Left renal pelvis (tissue), 4 donors: ENCODE measurements at regions not wholly inside any gene's neighbourhood (a gene's known extent, or its start where the extent isn't known, plus 50 kb on each side); places are given as distances from the start of the nearest gene placed in this dataset.

Experiments used
- DNase-seq, 4 donors: peaks; one replicate each; pipeline ENCODE4 v3.0.0-alpha.2; 2013; ENCODE audit warnings: low read depth in 4 of 4, low spot score in 3 of 4

DNA sequence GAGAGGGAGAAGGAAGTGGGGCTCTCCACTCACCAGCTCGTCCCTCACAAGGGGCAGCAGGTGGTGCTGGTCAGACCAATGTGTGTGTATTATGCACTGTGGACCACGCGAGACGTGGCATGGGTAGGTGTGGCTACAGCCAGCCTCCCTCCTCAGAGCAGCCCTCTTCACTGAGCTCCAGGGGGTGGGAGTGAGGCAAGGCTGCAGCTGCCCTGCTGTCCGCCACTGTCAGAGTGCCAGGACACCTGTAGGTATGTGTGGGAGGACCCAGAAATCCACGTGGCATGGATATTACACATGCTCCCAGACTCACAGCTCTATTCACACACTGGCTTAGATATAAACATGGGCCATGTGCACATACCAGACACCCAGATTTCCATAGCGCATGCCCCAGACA, 90.3 kb downstream of the VEGFA start:
- no peak for DNase-seq

GRCh38 chr6:43859213-43859612, 89.2 kb downstream of the VEGFA start:
- DNase-seq: no peak

- DNase-seq: no peak
Measured at GRCh38 chr6:43858161-43859153, 88.4 kb downstream of the VEGFA start.

DNA sequence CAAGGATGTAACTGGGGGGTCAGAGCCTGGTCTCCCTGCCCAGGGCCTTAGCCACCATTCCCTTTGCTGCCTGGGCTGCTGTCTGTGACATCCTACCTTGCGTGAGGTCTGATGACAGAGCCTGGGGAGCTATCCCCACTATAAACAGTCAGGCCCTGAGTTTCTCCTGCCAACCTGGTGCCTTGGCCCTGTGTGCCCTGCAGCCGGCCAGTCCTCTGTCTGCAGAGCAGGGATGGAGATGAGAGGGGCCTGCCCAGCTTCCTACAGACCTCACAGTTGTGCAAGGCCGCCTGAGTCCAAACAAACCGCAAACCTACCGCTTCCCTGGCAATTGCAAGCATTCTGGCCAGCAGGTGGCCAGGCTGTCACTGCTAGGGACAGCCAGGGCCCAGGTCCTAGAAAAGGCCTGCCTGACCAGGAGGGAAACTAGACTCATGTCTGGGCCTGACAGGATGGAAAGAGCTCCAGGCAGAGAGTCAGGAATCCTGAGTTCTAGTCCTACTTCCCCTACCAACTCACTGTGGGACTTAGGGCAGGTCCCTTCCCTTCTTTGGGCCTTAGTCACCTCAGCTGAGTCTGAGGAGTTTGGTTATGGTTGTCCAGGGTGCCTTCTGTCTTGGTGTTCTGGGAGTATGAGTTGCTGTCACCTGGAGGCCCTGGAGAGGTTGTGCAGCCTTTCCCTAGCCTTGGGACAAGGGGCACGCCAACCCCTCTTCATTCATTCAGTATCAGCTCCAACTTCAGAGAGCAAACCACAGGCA, 86.2 kb downstream of the VEGFA start:
- DNase-seq: no peak

GRCh38 chr6:43855247-43855646, 85.2 kb downstream of the VEGFA start:
- no peak for DNase-seq

- no peak for DNase-seq
Measured at GRCh38 chr6:43853066-43853650, 83.1 kb downstream of the VEGFA start.

DNA sequence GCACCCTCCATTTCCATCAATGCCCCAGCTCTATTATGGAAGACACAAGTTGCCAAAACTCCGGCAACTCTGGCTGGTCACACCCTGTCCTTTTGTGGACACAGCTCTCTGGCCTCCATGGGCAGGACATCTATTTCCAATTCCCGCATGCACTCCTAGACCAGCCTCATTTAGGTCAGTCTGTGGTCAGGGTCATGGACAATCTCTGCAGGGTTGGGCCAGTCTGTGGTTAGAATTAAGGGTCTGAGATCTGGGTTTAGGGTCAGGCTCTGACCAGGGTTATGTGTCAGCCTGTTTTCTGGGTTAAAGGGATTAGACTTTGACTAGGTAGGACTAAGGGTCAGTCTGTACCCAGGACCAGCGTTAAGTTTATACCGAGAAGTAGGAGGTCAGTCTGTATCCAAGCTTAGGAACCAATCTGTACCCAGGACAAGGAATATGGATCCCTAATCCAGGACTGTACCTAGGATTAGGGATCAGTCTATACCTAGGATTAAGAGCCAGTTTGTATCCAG, 82.4 kb downstream of the VEGFA start:
- no peak for DNase-seq

- no peak for DNase-seq
Measured at GRCh38 chr6:43851204-43851865, 81.3 kb downstream of the VEGFA start.

DNA sequence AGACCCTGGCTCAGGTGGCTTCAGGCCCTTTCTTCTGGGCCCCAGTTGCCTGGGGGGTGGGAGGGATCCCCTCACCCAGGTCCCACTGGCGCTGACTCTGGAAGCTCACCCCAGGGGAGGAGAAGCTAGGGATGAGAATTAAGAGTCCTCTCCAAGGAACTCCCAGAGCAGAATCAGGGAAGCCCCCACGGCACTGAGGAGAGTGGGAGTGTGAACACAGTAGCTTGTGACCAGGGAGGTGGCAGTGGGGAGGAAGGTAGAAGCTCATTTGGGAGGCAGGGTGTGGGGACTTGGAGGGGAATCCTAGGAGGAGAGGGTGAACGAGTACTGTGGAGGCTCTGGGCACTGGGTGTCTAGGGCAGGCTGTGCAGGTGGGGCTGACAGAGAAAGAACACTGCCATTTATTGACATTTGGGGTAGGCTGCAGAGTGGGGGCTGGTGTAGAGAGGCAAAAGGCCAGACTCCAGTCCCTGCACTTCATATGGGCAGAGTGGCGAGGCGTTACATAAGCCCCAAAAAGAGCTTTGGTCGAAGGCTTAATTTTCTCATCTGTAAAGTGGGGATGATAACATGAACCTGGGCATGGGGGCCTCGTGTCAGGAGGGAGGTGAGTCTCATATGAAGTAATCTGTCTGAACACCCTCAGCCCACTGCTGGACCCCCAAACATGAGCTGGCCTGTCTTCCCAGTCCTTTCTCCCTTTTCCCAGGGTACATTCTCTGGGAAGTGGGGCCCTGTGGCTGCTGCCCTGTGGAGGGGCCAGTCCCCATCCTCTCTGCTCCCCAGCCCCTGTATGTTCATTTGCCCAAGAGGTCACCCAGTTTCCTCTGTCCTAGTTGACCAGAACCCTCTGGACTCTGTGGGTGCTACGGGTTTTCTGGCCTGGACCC, 80.5 kb downstream of the VEGFA start:
- DNase-seq: no peak

DNA sequence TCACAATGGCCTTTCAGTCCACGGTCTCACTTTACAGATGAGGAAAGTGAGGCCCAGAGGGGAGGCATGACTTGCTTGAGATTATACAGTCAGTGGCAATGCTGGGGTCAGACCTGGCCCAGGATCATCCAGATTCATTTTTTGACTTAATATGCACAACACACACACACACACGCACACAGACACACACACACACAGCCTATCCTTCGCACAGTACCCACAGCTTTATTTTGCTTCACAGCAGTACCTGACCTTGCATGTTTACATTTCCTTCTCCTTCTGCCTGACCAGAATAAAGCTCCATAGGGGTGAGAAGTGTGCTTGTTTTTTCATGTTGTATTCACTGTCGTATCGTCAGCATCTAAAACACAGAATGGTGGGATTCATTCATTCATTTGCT, 79.8 kb downstream of the VEGFA start:
- no peak for DNase-seq

- DNase-seq: no peak
Measured at GRCh38 chr6:43848671-43849391, 78.8 kb downstream of the VEGFA start.

- DNase-seq: no peak
Measured at GRCh38 chr6:43847741-43848630, 78.0 kb downstream of the VEGFA start.

- DNase-seq: no peak
Measured at GRCh38 chr6:43846556-43846955, 76.5 kb downstream of the VEGFA start.

DNA sequence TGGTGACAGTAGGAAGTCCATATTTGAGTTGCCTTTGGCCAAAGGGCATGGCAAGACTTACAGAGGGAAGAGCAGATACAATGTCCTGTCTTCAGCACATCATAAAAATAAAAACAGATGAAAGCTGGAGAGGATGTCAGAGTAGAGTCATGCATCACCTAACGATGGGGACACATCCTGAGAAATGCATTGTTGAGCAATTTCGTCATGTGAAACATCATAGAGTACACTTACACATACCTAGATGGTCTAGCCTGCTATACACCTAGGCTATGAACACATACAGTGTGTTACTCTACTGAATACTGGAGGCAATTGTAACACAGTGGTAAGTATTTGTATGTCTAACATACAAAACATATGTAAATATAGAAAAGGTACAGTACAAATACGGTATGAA, 75.6 kb downstream of the VEGFA start:
- no peak for DNase-seq

DNA sequence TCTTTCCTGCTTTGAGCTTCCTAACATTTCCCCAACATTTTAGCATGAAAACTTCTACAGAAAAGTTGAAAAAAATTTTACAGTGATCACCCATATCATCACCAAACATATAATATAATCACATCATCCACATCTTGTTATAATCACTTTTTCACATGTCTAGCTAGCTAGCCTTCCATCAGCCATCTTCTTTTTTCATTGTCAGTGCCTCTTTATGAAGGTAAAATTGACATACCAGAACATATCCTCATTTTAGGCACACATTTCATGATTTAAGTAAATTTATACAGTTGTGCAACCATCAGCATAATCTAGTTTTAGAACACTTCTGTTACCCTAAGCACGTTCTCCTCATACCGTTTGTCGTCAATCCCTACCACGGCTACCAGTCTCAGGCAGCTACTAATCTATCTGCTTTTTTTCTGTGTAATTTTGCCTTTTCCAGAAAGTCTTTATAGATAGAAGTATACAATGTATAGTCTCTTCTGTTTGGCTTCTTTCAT, 73.7 kb downstream of the VEGFA start:
- DNase-seq: no peak

- DNase-seq: no peak
Measured at GRCh38 chr6:43843097-43843645, 73.2 kb downstream of the VEGFA start.

GRCh38 chr6:43842231-43842794, 72.3 kb downstream of the VEGFA start:
- no peak for DNase-seq
